ENCODE measurements at regions not wholly inside any gene's neighbourhood (a gene's known extent, or its start where the extent isn't known, plus 50 kb on each side); places are given as distances from the start of the nearest gene placed in this dataset.

- no peak for FAIRE-seq
Observed at GRCh38 chr4:89665662-89666061, 171.3 kb downstream of the SNCA start.

- FAIRE-seq, result no peak
Observed at GRCh38 chr4:89664521-89664920, 172.4 kb downstream of the SNCA start.

GRCh38 chr4:89661173-89661899 lies 175.6 kb downstream of the SNCA start:
- FAIRE-seq, result no peak

- FAIRE-seq, result no peak
Observed at GRCh38 chr4:89660444-89661172, 176.4 kb downstream of the SNCA start.

- FAIRE-seq, result no peak
Observed at GRCh38 chr4:89658701-89659024, 178.3 kb downstream of the SNCA start.

- no peak for FAIRE-seq
Observed at GRCh38 chr4:89657931-89658700, 178.8 kb downstream of the SNCA start.

- no peak for FAIRE-seq
Observed at GRCh38 chr4:89653012-89653411, 183.9 kb downstream of the SNCA start.

- FAIRE-seq, result no peak
Observed at GRCh38 chr4:89645482-89645881, 191.5 kb downstream of the SNCA start.

GRCh38 chr4:89641367-89641687 lies 195.6 kb downstream of the SNCA start:
- no peak for FAIRE-seq

GRCh38 chr4:89640620-89641366 lies 196.2 kb downstream of the SNCA start:
- FAIRE-seq, result no peak

- FAIRE-seq, result no peak
Observed at GRCh38 chr4:89639395-89639794, 197.6 kb downstream of the SNCA start.

GRCh38 chr4:89625599-89626293 lies 211.2 kb downstream of the SNCA start:
- no peak for FAIRE-seq

- FAIRE-seq, result no peak
Observed at GRCh38 chr4:89619206-89619962, 217.6 kb downstream of the SNCA start.

- no peak for FAIRE-seq
Observed at GRCh38 chr4:89618151-89618550, 218.8 kb downstream of the SNCA start.

- no peak for FAIRE-seq
Observed at GRCh38 chr4:89617317-89617716, 219.6 kb downstream of the SNCA start.

- FAIRE-seq, result no peak
Observed at GRCh38 chr4:89616382-89616781, 220.6 kb downstream of the SNCA start.

GRCh38 chr4:89615051-89615450 lies 221.9 kb downstream of the SNCA start:
- no peak for FAIRE-seq

GRCh38 chr4:89614155-89614554 lies 222.8 kb downstream of the SNCA start:
- FAIRE-seq, result no peak

GRCh38 chr4:89610236-89610635 lies 226.7 kb downstream of the SNCA start:
- no peak for FAIRE-seq

- FAIRE-seq, result no peak
Observed at GRCh38 chr4:89609756-89610155, 227.2 kb downstream of the SNCA start.

- no peak for FAIRE-seq
Observed at GRCh38 chr4:89604951-89605350, 232.0 kb downstream of the SNCA start.

GRCh38 chr4:89599026-89599425 lies 237.9 kb downstream of the SNCA start:
- FAIRE-seq, result no peak

Measured in A204.1 (cell line).